GM04504 (cell line): ENCODE measurements at regions not wholly inside any gene's neighbourhood (a gene's known extent, or its start where the extent isn't known, plus 50 kb on each side); places are given as distances from the start of the nearest gene placed in this dataset.

Experiments used
- DNase-seq: peaks from one replicate; pipeline ENCODE4 v3.0.0-alpha.2; 2012; ENCODE audit warnings: low read depth

- no peak for DNase-seq
These were observed 72.3 kb upstream of the ERBB4 start for GRCh38 chr2:212610872-212611425.

DNA sequence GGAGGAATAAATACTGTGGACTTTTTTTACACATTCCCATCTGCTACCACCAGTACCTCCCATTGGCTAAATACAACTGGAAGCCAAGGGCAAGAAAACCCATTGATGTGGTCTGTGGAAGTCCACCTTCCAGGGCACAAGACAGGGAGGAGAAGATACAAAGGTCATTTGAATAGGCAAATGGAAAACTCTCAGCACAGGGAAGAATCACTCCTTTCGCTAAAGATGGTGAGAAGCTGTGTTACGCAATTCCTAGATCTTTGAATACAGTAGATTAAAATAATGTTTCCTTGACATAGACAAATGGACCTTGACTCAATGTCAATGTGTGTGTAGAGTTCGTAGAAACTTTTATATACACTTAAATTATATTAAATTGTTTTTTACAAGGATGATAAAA lies 70.9 kb upstream of the ERBB4 start:
- DNase-seq: no peak

DNA sequence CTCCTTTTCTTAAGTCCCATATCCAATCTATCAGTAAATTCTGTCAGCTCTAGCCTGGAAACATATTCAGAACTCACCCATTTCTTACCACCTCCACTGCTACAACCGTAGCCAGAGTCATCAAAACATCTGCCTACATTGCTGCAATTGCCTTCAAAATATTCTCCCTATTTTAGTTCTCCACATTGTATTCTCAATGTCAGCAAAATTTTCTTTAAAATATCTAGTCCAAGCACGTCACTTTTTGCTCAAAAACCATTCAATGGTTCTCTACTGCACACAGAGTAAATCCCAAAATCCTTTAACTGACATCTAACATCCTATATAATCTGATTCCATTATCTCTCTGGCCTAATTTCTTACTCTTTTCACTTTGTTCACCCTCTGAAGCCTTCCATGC lies 68.5 kb upstream of the ERBB4 start:
- DNase-seq: no peak

GRCh38 chr2:212606232-212606631 lies 67.6 kb upstream of the ERBB4 start:
- DNase-seq: no peak

DNA sequence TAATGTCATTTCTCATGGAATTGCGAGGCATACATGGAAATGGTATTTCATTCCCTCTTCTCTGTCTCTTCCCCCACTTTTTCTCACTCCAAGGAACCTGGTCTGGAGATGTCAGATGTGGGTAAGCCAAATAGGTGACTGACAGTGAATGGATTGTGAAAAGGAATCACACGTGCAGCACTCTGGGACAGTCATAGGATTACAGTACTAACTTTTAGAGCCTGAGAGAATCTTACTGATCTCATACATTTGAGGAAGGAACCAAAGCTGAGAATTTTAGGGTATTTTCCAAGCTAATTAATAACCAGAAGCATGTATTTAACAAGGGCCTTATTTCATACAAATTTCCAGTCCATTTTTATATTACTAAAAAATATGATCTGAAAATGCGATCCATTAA lies 58.1 kb upstream of the ERBB4 start:
- no peak for DNase-seq

- DNase-seq: no peak
These were observed 57.7 kb upstream of the ERBB4 start for GRCh38 chr2:212596276-212596675.

GRCh38 chr2:212595036-212595654 lies 56.5 kb upstream of the ERBB4 start:
- DNase-seq: no peak

- no peak for DNase-seq
These were observed 54.1 kb upstream of the ERBB4 start for GRCh38 chr2:212592695-212593094.
